GM12873 (cell line): ENCODE measurements at regions not wholly inside any gene's neighbourhood (a gene's known extent, or its start where the extent isn't known, plus 50 kb on each side); places are given as distances from the start of the nearest gene placed in this dataset.

Experiments
- TF ChIP-seq, protein P1 (sequence below): IDR thresholded peaks from 2 replicates; pipeline ENCODE4 v1.5.1; 2012; ENCODE audit warnings: low read depth, mild to moderate bottlenecking, moderate library complexity, low read length, control low read depth; ENCODE audit not compliant: insufficient read depth; ENCODE audit errors: missing control alignments

DNA sequence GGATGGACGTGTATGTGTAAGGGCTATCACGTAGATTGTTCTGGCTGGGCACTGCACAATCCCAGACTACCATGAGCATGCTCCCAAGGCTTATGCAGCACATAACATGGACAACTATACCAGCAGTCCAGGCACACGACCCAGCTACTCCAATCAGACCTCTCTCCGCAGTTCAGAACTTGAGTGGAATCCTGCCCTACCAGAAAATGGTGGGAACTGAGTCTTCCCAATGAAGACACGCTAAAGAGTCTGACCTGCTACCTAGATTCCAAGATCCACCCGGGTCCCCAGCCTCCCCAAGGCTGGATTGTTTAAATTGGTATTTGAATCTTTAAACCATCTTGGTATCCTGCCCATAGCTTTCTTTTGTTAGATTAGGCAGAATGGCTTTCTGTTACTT is 251.3 kb upstream of the KAZN start:
- TF ChIP-seq, protein P1, sequence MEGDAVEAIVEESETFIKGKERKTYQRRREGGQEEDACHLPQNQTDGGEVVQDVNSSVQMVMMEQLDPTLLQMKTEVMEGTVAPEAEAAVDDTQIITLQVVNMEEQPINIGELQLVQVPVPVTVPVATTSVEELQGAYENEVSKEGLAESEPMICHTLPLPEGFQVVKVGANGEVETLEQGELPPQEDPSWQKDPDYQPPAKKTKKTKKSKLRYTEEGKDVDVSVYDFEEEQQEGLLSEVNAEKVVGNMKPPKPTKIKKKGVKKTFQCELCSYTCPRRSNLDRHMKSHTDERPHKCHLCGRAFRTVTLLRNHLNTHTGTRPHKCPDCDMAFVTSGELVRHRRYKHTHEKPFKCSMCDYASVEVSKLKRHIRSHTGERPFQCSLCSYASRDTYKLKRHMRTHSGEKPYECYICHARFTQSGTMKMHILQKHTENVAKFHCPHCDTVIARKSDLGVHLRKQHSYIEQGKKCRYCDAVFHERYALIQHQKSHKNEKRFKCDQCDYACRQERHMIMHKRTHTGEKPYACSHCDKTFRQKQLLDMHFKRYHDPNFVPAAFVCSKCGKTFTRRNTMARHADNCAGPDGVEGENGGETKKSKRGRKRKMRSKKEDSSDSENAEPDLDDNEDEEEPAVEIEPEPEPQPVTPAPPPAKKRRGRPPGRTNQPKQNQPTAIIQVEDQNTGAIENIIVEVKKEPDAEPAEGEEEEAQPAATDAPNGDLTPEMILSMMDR = no peak

DNA sequence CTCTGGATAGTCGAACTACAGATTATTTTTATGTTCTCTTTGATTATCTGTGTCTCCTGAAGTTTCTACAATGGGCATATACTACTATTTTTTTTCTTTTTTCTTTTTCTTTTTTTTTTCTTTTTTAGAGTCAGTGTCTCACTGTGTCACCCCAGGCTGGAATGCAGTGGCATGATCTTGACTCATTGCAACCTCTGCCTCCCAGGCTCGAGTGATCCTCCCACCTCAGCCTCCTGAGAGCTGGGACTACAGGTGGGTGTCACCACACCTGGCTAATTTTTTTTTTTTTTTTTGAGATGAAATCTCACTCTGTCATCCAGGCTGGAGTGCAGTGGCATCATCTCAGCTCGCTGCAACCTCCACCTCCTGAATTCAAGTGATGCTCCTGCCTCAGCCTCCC is 250.7 kb upstream of the KAZN start:
- TF ChIP-seq, protein P1 = no peak

DNA sequence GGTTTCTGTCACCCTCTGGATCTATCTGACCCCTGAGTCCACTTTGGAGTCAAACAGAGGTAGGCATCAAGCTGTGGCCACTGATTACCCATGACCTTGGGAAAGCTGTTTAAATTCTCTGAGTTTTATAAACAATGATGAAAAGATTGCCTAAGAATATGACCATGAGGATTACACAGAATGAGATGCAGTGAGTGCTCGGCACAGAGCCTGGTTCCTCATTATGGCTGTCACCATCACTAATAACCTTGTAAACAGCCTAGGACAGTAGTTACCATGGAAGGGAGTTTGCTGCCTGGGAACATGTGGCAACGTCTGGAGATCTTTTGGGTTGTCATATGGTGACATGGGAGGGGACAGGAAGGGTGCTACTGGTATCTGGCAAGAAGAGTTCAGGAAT is 248.3 kb upstream of the KAZN start:
- TF ChIP-seq, protein P1 = no peak

DNA sequence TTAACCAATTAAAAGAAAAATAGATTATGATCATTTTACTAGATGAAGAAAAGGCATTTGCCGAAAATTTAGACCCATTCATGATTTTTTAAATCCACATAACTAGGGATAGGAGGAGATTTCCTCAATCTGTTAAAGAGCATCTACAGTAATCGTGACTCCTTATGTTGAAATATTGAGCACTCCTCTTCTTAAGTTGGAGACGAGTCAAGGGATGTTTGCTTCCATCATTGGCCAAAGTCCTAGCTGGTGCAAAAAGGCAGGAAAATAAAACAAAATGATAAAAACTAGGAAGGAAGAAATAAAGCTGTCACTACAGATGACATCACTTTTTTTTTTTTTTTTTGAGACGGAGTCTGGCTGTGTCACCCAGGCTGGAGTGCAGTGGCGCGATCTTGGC is 245.6 kb upstream of the KAZN start:
- TF ChIP-seq, protein P1 = no peak

DNA sequence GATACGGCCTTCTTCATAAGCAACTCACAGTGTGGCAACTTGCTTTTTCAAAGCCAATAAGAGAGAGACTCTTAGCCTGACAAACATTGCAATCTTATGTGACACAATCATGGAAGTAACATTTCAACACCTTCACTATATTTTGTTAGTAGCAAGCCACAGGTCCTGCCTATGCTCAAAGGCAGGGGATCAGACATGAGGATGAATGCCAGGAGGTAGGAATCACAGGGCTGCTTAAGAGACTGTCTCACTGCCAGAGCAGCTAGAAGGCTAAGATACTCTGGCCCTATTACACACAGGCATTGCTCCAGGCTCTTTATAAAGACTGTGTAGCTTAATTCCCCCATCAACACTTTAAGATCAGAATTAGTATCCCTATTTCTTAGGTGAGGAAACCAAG is 236.2 kb upstream of the KAZN start:
- TF ChIP-seq, protein P1 = no peak

DNA sequence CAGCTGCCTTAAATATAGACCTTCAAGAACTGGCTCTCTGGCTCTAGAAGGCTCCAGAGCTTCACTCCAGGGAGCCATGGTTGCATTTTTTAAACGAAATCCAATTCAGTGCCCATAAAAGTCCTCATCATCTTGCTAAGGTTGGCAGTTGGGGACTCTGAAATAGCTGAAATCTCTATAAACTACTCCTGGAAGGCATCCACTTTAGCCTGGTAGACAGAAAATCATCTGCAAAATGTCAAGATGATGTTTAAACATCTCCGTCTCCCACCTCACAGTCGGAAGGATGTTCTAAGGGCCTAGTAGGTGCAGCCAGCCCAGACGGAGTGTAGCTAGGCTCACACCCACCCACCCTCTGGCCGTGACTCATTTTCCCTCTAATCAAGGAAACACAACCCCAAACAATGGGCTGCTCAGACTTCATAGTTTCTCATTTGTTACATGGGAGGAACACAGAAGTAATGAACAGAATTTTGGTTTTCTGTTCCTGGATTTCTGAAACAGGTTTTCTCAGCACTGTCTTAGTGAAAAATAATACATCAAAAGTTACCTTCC is 235.4 kb upstream of the KAZN start:
- TF ChIP-seq, protein P1 = no peak

DNA sequence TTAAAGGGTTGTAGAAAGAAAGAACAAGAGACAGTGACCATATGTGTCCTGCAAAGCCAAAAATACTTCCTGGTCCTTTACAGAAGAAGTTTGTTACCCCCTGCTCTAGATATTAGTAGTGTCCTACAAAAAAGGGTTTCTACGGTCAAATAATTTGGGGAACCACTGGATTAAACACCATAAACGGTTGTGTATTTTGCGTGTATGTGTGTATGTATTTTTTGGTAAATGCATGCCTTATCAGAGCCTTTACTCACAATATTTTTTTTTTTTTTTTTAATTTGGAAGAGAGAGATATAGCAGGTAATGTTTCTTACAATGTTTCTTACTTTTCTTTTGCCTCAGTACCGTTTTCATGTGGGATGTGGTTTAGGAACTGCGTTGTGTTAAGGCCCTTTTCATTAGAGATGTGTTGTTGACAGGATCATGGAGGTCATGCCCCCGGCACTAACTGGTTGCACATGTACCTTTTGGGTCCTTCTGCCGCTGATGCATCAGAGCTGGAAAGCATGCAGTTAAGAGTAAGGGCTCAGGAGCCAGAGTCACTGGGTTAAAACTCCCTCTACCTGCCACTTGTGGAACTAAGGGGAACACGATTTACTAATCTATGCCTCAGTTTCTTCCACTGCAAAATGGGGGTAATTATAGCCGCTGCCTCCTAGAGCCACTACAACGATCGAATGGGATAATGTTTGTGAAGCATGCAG is 234.6 kb upstream of the KAZN start:
- TF ChIP-seq, protein P1 = no peak
